ENCODE measurements at regions not wholly inside any gene's neighbourhood (a gene's known extent, or its start where the extent isn't known, plus 50 kb on each side); places are given as distances from the start of the nearest gene placed in this dataset.

- Histone ChIP-seq H3K4me2 (ENCODE audit: insufficient read depth, low read length) (no peak overlapping the region), H3K27me3 (ENCODE audit: control insufficient read depth in 2 of 2, insufficient read depth in 2 of 2, low read length in 2 of 2) (no peaks in the 10 kb centered on the region), H2AFZ (ENCODE audit: low read depth, low read length) (no peak overlapping the region), H3K36me3 (ENCODE audit: control insufficient read depth in 2 of 2, extremely low read depth in 1 of 2, insufficient read depth in 2 of 2, low read length in 2 of 2) (no peaks in the 10 kb centered on the region), H3K9me3 (replicated peaks; ENCODE audit: control insufficient read depth, insufficient read depth, low read length) (no peaks in the 10 kb centered on the region), H3K27ac (ENCODE audit: insufficient read depth, low read depth, low read length) (no peak overlapping the region), H3K4me1 (ENCODE audit: control insufficient read depth, extremely low read depth, insufficient read depth, low read length) (no peaks in the 10 kb centered on the region), H3K9me1 (replicated peaks; ENCODE audit: control insufficient read depth, extremely low read depth, insufficient read depth, low read length) (no peaks in the 10 kb centered on the region), H3K79me2 (ENCODE audit: control insufficient read depth, insufficient read depth, low read length) (no peaks in the 10 kb centered on the region), H3K9ac (replicated peaks; ENCODE audit: extremely low read depth, insufficient read depth, low read length) (no peak overlapping the region), H4K20me1 (replicated peaks; ENCODE audit: control insufficient read depth, extremely low read depth, insufficient read depth, low read length) (no peaks in the 10 kb centered on the region), H3K4me3 (replicated peaks in 1 of 3; ENCODE audit: insufficient read depth in 1 of 3, low read depth in 1 of 3, low read length in 3 of 3) (no peak overlapping the region)
- no peak for TF ChIP-seq JUN (IDR thresholded peaks at IDR 0.05; ENCODE audit: borderline replicate concordance, insufficient read depth, insufficient read length, low read depth)
- no peak for TF ChIP-seq MYC (IDR thresholded peaks at IDR 0.05; ENCODE audit: low read depth, low read length)
- TF ChIP-seq, protein P1, sequence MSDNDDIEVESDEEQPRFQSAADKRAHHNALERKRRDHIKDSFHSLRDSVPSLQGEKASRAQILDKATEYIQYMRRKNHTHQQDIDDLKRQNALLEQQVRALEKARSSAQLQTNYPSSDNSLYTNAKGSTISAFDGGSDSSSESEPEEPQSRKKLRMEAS (IDR thresholded peaks at IDR 0.05; ENCODE audit: insufficient read depth, insufficient read length), result no peak
- TF ChIP-seq FOS (IDR thresholded peaks at IDR 0.05; ENCODE audit: borderline replicate concordance, insufficient read depth, low read length), result no peak
- no peak for TF ChIP-seq EZH2 (IDR thresholded peaks at IDR 0.05; ENCODE audit: borderline replicate concordance, low read depth, low read length, severe bottlenecking)
- TF ChIP-seq POLR2AphosphoS5 (IDR thresholded peaks at IDR 0.05; ENCODE audit: insufficient read depth, low read depth, low read length), result no peak
- TF ChIP-seq CTCF (IDR thresholded peaks at IDR 0.05; ENCODE audit: extremely low read depth in 1 of 2, insufficient read depth in 1 of 2, low read depth in 1 of 2, low read length in 2 of 2), result no peak
- no peak for TF ChIP-seq GATA2 (IDR thresholded peaks at IDR 0.05; ENCODE audit: insufficient read depth, insufficient read length, low read depth, low read length)
- FAIRE-seq, result no peak
- intact Hi-C loops (cut with micrococcal nuclease) (no loop called here), dilution Hi-C loops (cut with MboI; ENCODE audit: extremely low pct_ligation_motif_present, low sequenced_read_pairs) (no loop called here)
- BruUV-seq (replicated peaks), result no TSS peak
- ChIA-PET CTCF (interaction anchor here (0.9 kb wide), 1 partner anchor 10 kb away, joined by 3 read pairs; no protein-coding TSS in a partner anchor), POLR2A (no interaction called here)
- no peak for DNase-seq (ENCODE audit: low read depth, low spot score)
Observed at GRCh38 chr5:8839361-8840055, 706.4 kb downstream of the SEMA5A start.

Measured in endothelial cell of umbilical vein (primary cell).